NT2/D1 (cell line): ENCODE measurements at regions not wholly inside any gene's neighbourhood (a gene's known extent, or its start where the extent isn't known, plus 50 kb on each side); places are given as distances from the start of the nearest gene placed in this dataset.

Source experiments
- DNase-seq: peaks from one replicate; pipeline ENCODE4 v3.0.0-alpha.2; 2011; ENCODE audit warnings: low read depth, low spot score
- H3K27me3 ChIP-seq: 2 replicates; pipeline ENCODE4 v1.6.0; 2011; ENCODE audit warnings: mild to moderate bottlenecking; ENCODE audit not compliant: insufficient read length, insufficient read depth
- H3K36me3 ChIP-seq: 2 replicates; pipeline ENCODE4 v1.6.1; 2011; ENCODE audit warnings: mild to moderate bottlenecking, low read length, mixed read lengths; ENCODE audit not compliant: insufficient read depth, insufficient read length
- H3K4me1 ChIP-seq: 2 replicates; pipeline ENCODE4 v1.5.1; 2011; ENCODE audit not compliant: insufficient read depth, insufficient read length
- H3K4me3 ChIP-seq: 2 replicates; pipeline ENCODE4 v1.5.1; 2011; ENCODE audit warnings: low read depth; ENCODE audit not compliant: insufficient read length
- H3K9ac ChIP-seq: 2 replicates; pipeline ENCODE4 v1.6.0; 2011; ENCODE audit warnings: low read depth; ENCODE audit not compliant: insufficient read length
- H3K9me3 ChIP-seq: 2 replicates; pipeline ENCODE4 v1.5.1; 2011; ENCODE audit warnings: mild to moderate bottlenecking, low read length; ENCODE audit not compliant: insufficient read depth
- SUZ12 ChIP-seq: IDR thresholded peaks from 2 replicates; pipeline ENCODE4 v1.6.1; 2011; ENCODE audit not compliant: insufficient read length, insufficient read depth; ENCODE audit errors: extremely low read depth
- YY1 ChIP-seq: IDR thresholded peaks from 2 replicates; pipeline ENCODE4 v1.6.1; 2011; ENCODE audit not compliant: insufficient read length, insufficient read depth
- ZNF274 ChIP-seq: IDR thresholded peaks from 2 replicates; pipeline ENCODE4 v1.6.1; 2011; ENCODE audit warnings: mild to moderate bottlenecking, low read depth, low read length

- Histone ChIP-seq H3K27me3 (no peaks in the 10 kb centered on the region), H3K4me1 (no peaks in the 10 kb centered on the region), H3K36me3 (no peaks in the 10 kb centered on the region), H3K9ac (no peak overlapping the region), H3K9me3 (no peaks in the 10 kb centered on the region), H3K4me3 (no peak overlapping the region)
- TF ChIP-seq ZNF274, result no peak
- no peak for TF ChIP-seq YY1
- no peak for TF ChIP-seq SUZ12
- no peak for DNase-seq
These were observed 105.2 kb upstream of the OR5AK2 start for GRCh38 chr11:56883371-56883987.

GRCh38 chr11:56876621-56877275, 112.0 kb upstream of the OR5AK2 start:
- H3K36me3 ChIP-seq, result no peaks in the 10 kb centered on the region
- TF ChIP-seq SUZ12 (no peak), YY1 (no peak), ZNF274 (no peak)
- H3K9ac ChIP-seq, result no peak overlapping the region
- 0 out of 2 replicates have a peak, but pooled peaks cover 10% of the 10 kb centered on the region for H3K9me3 ChIP-seq
- H3K4me3 ChIP-seq, result no peak overlapping the region
- no peaks in the 10 kb centered on the region for H3K27me3 ChIP-seq
- DNase-seq, result no peak
- H3K4me1 ChIP-seq, result no peaks in the 10 kb centered on the region

GRCh38 chr11:56855217-56855616, 106.7 kb upstream of the OR9G4 start:
- no peaks in the 10 kb centered on the region for H3K36me3 ChIP-seq
- TF ChIP-seq ZNF274 (no peak), YY1 (no peak), SUZ12 (no peak)
- no peaks in the 10 kb centered on the region for H3K27me3 ChIP-seq
- H3K4me1 ChIP-seq, result no peaks in the 10 kb centered on the region
- H3K9ac ChIP-seq, result no peak overlapping the region
- peaks cover 10% of the 10 kb centered on the region; the same call in 1 of the 2 replicates for H3K9me3 ChIP-seq
- no peak for DNase-seq
- no peak overlapping the region for H3K4me3 ChIP-seq

GRCh38 chr11:56852131-56852530, 103.6 kb upstream of the OR9G4 start:
- DNase-seq, result no peak
- H3K9ac ChIP-seq, result no peak overlapping the region
- H3K4me1 ChIP-seq, result no peaks in the 10 kb centered on the region
- no peaks in the 10 kb centered on the region for H3K27me3 ChIP-seq
- H3K36me3 ChIP-seq, result no peaks in the 10 kb centered on the region
- no peak for TF ChIP-seq ZNF274
- no peak for TF ChIP-seq SUZ12
- no peak for TF ChIP-seq YY1
- H3K4me3 ChIP-seq, result no peak overlapping the region
- H3K9me3 ChIP-seq, result peaks cover 10% of the 10 kb centered on the region; the same call in 1 of the 2 replicates

GRCh38 chr11:56849852-56850251, 101.4 kb upstream of the OR9G4 start:
- TF ChIP-seq YY1, result no peak
- no peak for TF ChIP-seq SUZ12
- TF ChIP-seq ZNF274, result no peak
- Histone ChIP-seq H3K4me1 (no peaks in the 10 kb centered on the region), H3K36me3 (no peaks in the 10 kb centered on the region), H3K4me3 (no peak overlapping the region), H3K9me3 (peaks cover 16% of the 10 kb centered on the region; the same call in 1 of the 2 replicates), H3K9ac (no peak overlapping the region), H3K27me3 (no peaks in the 10 kb centered on the region)
- no peak for DNase-seq

- Histone ChIP-seq H3K4me3 (no peak overlapping the region), H3K9ac (no peak overlapping the region), H3K36me3 (no peaks in the 10 kb centered on the region), H3K4me1 (no peaks in the 10 kb centered on the region), H3K27me3 (no peaks in the 10 kb centered on the region), H3K9me3 (peaks cover 22% of the 10 kb centered on the region; the same call in 1 of the 2 replicates)
- TF ChIP-seq ZNF274 (no peak), SUZ12 (no peak), YY1 (no peak)
- DNase-seq, result no peak
These were observed 100.8 kb upstream of the OR9G4 start for GRCh38 chr11:56849250-56849649.

DNA sequence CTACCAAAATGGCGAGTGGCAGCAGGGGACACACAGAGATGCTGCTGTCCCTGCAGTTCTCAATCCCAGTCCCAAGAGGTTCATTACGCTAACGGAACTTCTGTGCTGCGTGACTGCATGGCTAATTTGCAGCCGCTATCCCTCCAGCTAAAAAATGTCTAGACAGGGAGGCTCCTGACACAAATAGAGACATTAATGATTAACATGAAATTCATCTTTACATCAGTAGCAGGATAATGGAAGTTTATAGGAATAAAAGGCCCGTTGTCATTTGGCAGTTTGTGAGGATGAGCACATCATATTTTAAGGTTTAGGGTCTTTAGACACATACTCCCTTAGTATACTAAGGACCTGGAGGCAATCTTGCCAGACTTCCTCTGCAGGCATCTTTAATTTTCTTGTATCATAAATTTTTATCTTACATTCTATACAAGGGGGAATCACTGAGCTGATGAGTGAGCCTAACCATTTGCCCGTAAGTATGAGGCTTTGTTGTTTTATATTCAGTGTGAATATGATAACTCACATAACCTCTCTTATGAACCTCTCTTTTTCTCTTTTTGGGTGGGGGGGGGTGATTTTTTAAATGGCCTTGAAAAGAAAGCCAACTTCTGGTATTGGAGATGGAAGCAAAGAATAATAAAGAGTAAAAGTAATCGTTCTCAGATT, 99.8 kb upstream of the OR9G4 start:
- no peak for TF ChIP-seq SUZ12
- TF ChIP-seq YY1, result no peak
- TF ChIP-seq ZNF274, result no peak
- DNase-seq, result no peak

More for the DNA sequence above, 99.8 kb upstream of the OR9G4 start:
- Histone ChIP-seq H3K36me3 (no peaks in the 10 kb centered on the region), H3K4me3 (no peak overlapping the region), H3K9me3 (peaks cover 23% of the 10 kb centered on the region; the same call in 1 of the 2 replicates), H3K4me1 (no peaks in the 10 kb centered on the region), H3K27me3 (no peaks in the 10 kb centered on the region), H3K9ac (no peak overlapping the region)
